ENCODE measurements at regions not wholly inside any gene's neighbourhood (a gene's known extent, or its start where the extent isn't known, plus 50 kb on each side); places are given as distances from the start of the nearest gene placed in this dataset.

GRCh38 chr12:86663716-86664115 lies 407.5 kb upstream of the MGAT4C start:
- TF ChIP-seq, protein P1, sequence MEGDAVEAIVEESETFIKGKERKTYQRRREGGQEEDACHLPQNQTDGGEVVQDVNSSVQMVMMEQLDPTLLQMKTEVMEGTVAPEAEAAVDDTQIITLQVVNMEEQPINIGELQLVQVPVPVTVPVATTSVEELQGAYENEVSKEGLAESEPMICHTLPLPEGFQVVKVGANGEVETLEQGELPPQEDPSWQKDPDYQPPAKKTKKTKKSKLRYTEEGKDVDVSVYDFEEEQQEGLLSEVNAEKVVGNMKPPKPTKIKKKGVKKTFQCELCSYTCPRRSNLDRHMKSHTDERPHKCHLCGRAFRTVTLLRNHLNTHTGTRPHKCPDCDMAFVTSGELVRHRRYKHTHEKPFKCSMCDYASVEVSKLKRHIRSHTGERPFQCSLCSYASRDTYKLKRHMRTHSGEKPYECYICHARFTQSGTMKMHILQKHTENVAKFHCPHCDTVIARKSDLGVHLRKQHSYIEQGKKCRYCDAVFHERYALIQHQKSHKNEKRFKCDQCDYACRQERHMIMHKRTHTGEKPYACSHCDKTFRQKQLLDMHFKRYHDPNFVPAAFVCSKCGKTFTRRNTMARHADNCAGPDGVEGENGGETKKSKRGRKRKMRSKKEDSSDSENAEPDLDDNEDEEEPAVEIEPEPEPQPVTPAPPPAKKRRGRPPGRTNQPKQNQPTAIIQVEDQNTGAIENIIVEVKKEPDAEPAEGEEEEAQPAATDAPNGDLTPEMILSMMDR (tag by site-specific recombination; IDR thresholded peaks at IDR 0.05): no peak
- TF ChIP-seq YY2 (tag by site-specific recombination; IDR thresholded peaks at IDR 0.05) (no peak), TCF7L2 (IDR thresholded peaks at IDR 0.05; ENCODE audit: borderline replicate concordance, low read depth, low read length) (no peak), ZNF596 (tag by site-specific recombination; IDR thresholded peaks at IDR 0.05) (no peak), PATZ1 (tag by site-specific recombination; IDR thresholded peaks at IDR 0.05) (no peak), WT1 (tag by site-specific recombination; IDR thresholded peaks at IDR 0.05) (no peak), ZNF302 (tag by site-specific recombination; IDR thresholded peaks at IDR 0.05; ENCODE audit: low read depth) (no peak), ZNF560 (tag by site-specific recombination; IDR thresholded peaks at IDR 0.05; ENCODE audit: borderline replicate concordance) (no peak), ZBTB17 (tag by site-specific recombination; IDR thresholded peaks at IDR 0.05) (no peak), ZNF416 (tag by site-specific recombination; IDR thresholded peaks at IDR 0.05) (no peak), ZBTB7A (tag by site-specific recombination; IDR thresholded peaks at IDR 0.05; ENCODE audit: low read depth) (no peak)
- no peaks in the 10 kb centered on the region for H3K4me1 ChIP-seq (ENCODE audit: control insufficient read depth, insufficient read depth, low read length)
- ChIA-PET POLR2A (no interaction called here), CTCF (interaction anchor here (1.2 kb wide), 1 partner anchor 611 kb away, joined by 3 read pairs; no protein-coding TSS in a partner anchor)
- H3K9me3 ChIP-seq (ENCODE audit: control insufficient read depth, insufficient read depth, low read depth, low read length): no peaks in the 10 kb centered on the region
- H3K27ac ChIP-seq (ENCODE audit: extremely low read depth, low read depth, low read length): no peak overlapping the region
- H3K36me3 ChIP-seq (ENCODE audit: control insufficient read depth in 2 of 2, insufficient read depth in 1 of 2, low read length in 2 of 2): no peaks in the 10 kb centered on the region
- H3K4me3 ChIP-seq (ENCODE audit: low read depth, low read length): no peak overlapping the region

DNA sequence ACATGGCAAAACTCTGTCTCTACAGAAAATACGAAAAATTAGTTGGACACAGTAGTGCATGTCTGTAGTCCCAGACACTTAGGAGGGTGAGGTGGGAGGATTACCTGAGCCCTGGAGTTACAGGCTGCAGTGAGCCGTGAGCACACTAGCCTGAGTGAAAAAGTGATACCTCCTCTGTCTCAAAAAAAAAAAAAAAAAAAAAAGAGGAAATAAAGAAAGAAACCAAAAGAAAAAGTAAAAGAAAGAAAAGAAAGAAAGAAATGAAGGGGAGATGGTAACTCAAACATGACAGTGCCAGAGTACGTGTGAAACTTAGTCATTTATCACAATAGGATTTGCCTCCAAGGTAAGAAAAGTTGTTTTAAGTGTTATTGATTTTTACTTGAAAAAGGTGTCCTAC lies 407.0 kb upstream of the MGAT4C start:
- POLR2A ChIA-PET: no interaction called here
- TF ChIP-seq OSR2 (tag by site-specific recombination; IDR thresholded peaks at IDR 0.05) (no peak), ZNF354C (tag by site-specific recombination; IDR thresholded peaks at IDR 0.05; ENCODE audit: borderline replicate concordance, low read depth) (no peak), ZNF624 (tag by site-specific recombination; IDR thresholded peaks at IDR 0.05) (no peak), SCRT2 (tag by site-specific recombination; IDR thresholded peaks at IDR 0.05) (no peak), ZNF394 (tag by site-specific recombination; IDR thresholded peaks at IDR 0.05; ENCODE audit: borderline replicate concordance) (no peak)
- Histone ChIP-seq H3K4me1 (ENCODE audit: control insufficient read depth, insufficient read depth, low read length) (no peaks in the 10 kb centered on the region), H3K9me3 (ENCODE audit: control insufficient read depth, insufficient read depth, low read depth, low read length) (no peaks in the 10 kb centered on the region), H3K36me3 (ENCODE audit: control insufficient read depth in 2 of 2, insufficient read depth in 1 of 2, low read length in 2 of 2) (no peaks in the 10 kb centered on the region), H3K4me3 (ENCODE audit: low read depth, low read length) (no peak overlapping the region), H3K27ac (ENCODE audit: extremely low read depth, low read depth, low read length) (no peak overlapping the region)
- CTCF ChIA-PET: interaction anchor here (1.2 kb wide), 1 partner anchor 612 kb away, joined by 3 read pairs; no protein-coding TSS in a partner anchor

- ChIA-PET CTCF (interaction anchor here (0.7 to 1.2 kb wide), 2 partner anchors 612 to 724 kb away, joined by 3 read pairs; no protein-coding TSS in a partner anchor), POLR2A (no interaction called here)
- TF ChIP-seq ZNF639 (tag by site-specific recombination; IDR thresholded peaks at IDR 0.05) (no peak), SCRT1 (tag by site-specific recombination; IDR thresholded peaks at IDR 0.05; ENCODE audit: borderline replicate concordance) (no peak), ZNF174 (tag by site-specific recombination; IDR thresholded peaks at IDR 0.05) (no peak), ZNF548 (tag by site-specific recombination; IDR thresholded peaks at IDR 0.05) (no peak), ZNF138 (tag by site-specific recombination; IDR thresholded peaks at IDR 0.05; ENCODE audit: borderline replicate concordance) (no peak), KLF10 (tag by site-specific recombination; IDR thresholded peaks at IDR 0.05) (no peak), AEBP2 (tag by site-specific recombination; IDR thresholded peaks at IDR 0.05; ENCODE audit: borderline replicate concordance) (no peak), ZNF843 (tag by site-specific recombination; IDR thresholded peaks at IDR 0.05) (no peak), ZNF423 (tag by site-specific recombination; IDR thresholded peaks at IDR 0.05) (no peak), ZNF391 (tag by site-specific recombination; IDR thresholded peaks at IDR 0.05; ENCODE audit: borderline replicate concordance, low read depth) (no peak), ZNF555 (tag by site-specific recombination; conservative IDR thresholded peaks at IDR 0.05) (no peak)
- Histone ChIP-seq H3K27ac (ENCODE audit: extremely low read depth, low read depth, low read length) (no peak overlapping the region), H3K4me1 (ENCODE audit: control insufficient read depth, insufficient read depth, low read length) (no peaks in the 10 kb centered on the region), H3K4me3 (ENCODE audit: low read depth, low read length) (no peak overlapping the region), H3K36me3 (ENCODE audit: control insufficient read depth in 2 of 2, insufficient read depth in 1 of 2, low read length in 2 of 2) (no peaks in the 10 kb centered on the region), H3K9me3 (ENCODE audit: control insufficient read depth, insufficient read depth, low read depth, low read length) (no peaks in the 10 kb centered on the region)
These were observed 406.3 kb upstream of the MGAT4C start for GRCh38 chr12:86662464-86662863.
